Left colon (tissue), 2 donors: ENCODE measurements at regions not wholly inside any gene's neighbourhood (a gene's known extent, or its start where the extent isn't known, plus 50 kb on each side); places are given as distances from the start of the nearest gene placed in this dataset.
"Not testable (repeated sequence)": the region's sequence is repeated elsewhere in the genome, so short reads cannot be mapped to it uniquely, and the experiment has no call there.

Source experiments
- ATAC-seq: fragments of 200-7000 bp; cut with Tn5 transposase; one replicate; pipeline ENCODE4 v1.9.1; 2020; ENCODE audit warnings: mild to moderate bottlenecking, moderate library complexity
- DNase-seq, 2 donors: peaks; one replicate each; pipeline ENCODE4 v3.0.0-alpha.2; 2020
- intact Hi-C, 2 donors: fragments of 100-400 bp; cut with DNase I in 1 of 2; cut with micrococcal nuclease in 1 of 2; formaldehyde crosslinking; loops; one replicate each; pipeline versions ENCODE4 v1.11.2 to v1.14.0; 2022; cut with DNase I, micrococcal nuclease
- donor health status: DM: no; HTN: no; CAD: no.
- donor health status: DM: yes; HTN: yes; CAD: no.

DNA sequence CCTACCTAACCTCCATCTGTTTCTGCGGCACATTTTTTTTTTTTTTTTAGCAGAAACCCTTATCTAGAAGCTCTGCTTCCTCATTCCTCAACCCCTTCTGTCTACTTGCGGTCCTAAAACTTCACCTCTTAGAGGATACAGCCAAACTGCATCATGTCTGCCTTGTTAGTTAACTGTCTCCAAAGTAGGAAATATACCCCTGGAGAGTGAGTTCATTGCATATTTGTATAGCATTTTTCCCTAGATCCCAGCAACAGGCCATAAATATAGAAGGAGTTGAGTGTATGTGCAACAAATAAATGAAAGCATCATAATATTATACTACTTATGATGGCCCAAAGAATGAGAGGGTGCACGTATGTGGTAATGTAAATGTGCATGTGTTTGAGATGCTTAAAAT lies 1288.6 kb upstream of the GJE1 start:
- no peak for DNase-seq
- no peak for ATAC-seq
- intact Hi-C loops = no loop called here

- DNase-seq = no peak
- intact Hi-C loops = no loop called here
- no peak for ATAC-seq
These were observed 1299.3 kb upstream of the GJE1 start for GRCh38 chr6:140833408-140833807.

GRCh38 chr6:140830666-140831065 lies 1302.1 kb upstream of the GJE1 start:
- intact Hi-C loops = no loop called here
- ATAC-seq = no peak
- DNase-seq = no peak

DNA sequence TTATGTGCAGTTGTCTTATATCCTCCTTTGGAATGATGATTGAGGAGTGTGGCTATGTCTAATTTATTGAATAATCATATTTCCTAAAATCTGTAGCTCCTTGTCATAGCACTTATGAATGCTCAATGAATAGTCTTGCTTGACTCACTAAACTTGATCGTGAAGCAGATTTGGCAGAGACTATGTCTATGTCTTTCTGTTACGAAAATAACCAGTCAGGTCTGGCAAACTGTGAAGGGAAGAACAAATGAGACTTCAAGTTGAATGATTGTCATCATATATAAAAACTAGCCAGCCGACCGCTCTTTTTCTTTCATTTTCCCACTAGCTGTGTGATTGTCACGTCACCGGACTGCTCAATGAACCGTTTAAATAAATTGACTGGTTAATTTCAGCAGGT lies 1303.9 kb upstream of the GJE1 start:
- no peak for ATAC-seq
- intact Hi-C loops = no loop called here
- no peak for DNase-seq

GRCh38 chr6:140827593-140827992 lies 1305.1 kb upstream of the GJE1 start:
- intact Hi-C loops = no loop called here
- ATAC-seq = no peak
- DNase-seq = no peak

DNA sequence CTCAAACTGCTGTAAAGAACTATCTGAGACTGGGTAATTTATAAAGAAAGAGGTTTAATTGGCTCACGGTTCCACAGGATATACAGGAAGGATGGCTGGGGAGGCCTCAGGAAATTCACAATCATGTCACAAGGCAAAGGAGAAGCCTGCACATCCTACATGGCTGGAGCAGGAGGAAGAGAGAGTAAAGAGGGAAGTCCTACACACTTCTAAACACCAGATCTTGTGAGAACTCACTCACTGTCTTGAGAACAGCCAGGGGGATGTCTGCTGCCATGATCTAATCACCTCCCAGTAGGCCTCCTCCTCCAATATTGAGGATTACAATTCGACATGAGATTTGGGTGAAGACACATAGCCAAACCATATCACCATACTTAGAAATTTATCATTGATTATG lies 1307.0 kb upstream of the GJE1 start:
- DNase-seq (no peak), ATAC-seq (no peak)
- intact Hi-C loops = no loop called here

- intact Hi-C loops = no loop called here
- DNase-seq (no peak), ATAC-seq (no peak)
These were observed 1308.1 kb upstream of the GJE1 start for GRCh38 chr6:140824595-140824994.

GRCh38 chr6:140821196-140821595 lies 1311.5 kb upstream of the GJE1 start:
- intact Hi-C loops = no loop called here
- DNase-seq = no peak
- no peak for ATAC-seq

GRCh38 chr6:140817176-140817575 lies 1315.5 kb upstream of the GJE1 start:
- ATAC-seq (no peak), DNase-seq (no peak)
- intact Hi-C loops = no loop called here

GRCh38 chr6:140816681-140817080 lies 1316.0 kb upstream of the GJE1 start:
- ATAC-seq (no peak), DNase-seq (no peak)
- intact Hi-C loops = no loop called here

- DNase-seq (no peak), ATAC-seq (no peak)
- intact Hi-C loops = no loop called here
These were observed 1320.1 kb upstream of the GJE1 start for GRCh38 chr6:140812636-140813035.

- DNase-seq (no peak), ATAC-seq (no peak)
These were observed 1321.1 kb upstream of the GJE1 start for GRCh38 chr6:140811642-140812041.

GRCh38 chr6:140809694-140810101 lies 1323.0 kb upstream of the GJE1 start:
- intact Hi-C loops = no loop called here
- no peak for ATAC-seq
- no peak for DNase-seq

More at GRCh38 chr6:140811642-140812041, 1321.1 kb upstream of the GJE1 start:
- intact Hi-C loops = no loop called here

DNA sequence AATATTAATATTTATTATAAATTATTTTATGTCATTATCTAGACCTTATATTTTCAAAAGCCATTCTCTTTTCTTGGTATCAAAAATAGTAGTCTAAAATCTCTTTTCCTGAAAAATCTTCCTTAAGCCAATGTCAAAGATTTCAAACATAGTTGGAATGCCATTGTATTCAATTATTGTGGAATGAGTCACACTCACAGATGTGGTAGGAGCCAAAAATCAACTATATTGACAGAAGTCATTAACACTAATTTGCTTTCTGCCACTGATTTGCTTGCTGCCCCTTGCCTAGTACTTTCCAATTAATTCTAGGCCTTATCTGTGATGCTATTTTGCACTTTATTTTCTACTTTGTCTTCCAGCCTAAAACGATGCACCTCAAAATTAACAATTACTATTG lies 1326.3 kb upstream of the GJE1 start:
- ATAC-seq (no peak), DNase-seq (no peak)
- intact Hi-C loops = no loop called here

- DNase-seq = no peak
- intact Hi-C loops = no loop called here
- no peak for ATAC-seq
These were observed 1338.2 kb upstream of the GJE1 start for GRCh38 chr6:140794544-140794943.

GRCh38 chr6:140790109-140790508 lies 1342.6 kb upstream of the GJE1 start:
- ATAC-seq (no peak), DNase-seq (no peak)
- intact Hi-C loops = no loop called here

DNA sequence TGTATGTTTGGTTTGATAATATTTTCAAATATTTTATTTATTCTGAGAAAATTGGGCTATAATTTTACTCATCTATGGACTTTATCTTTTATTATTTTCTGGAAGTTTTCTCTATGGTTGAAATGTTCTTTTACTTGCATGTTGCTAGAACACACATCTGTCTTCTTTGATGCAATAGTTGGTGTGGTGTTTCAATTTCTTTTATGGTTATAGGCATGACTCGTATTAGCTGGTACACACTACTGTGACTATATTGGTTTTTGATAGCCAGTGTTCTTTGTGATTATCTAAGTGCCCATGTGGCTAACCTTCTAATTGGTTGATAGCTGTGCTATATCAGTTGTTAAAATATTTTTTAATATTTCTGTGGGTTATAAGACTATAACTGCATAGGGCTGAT lies 1343.3 kb upstream of the GJE1 start:
- intact Hi-C loops = no loop called here
- no peak for DNase-seq
- ATAC-seq = no peak

GRCh38 chr6:140785926-140786325 lies 1346.8 kb upstream of the GJE1 start:
- DNase-seq = no peak
- intact Hi-C loops = no loop called here

DNA sequence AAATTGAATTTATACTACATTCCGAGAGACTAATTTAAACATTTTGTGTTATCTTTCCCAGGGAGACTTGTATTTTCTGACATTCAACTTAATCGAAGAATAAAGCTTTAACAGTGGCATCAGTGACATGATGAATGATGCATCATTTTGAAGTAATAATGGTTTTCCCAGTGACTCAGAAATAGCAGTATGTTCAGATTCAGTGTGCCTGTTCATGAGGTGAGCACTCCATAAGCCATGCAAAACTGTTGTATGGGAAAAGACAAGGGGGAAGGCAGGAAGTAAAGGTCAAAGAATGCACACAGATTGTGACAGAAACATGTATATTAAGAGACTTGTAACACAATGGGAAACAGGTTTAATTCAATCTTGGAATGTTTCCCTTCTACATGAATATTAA lies 1348.2 kb upstream of the GJE1 start:
- DNase-seq = no peak
- ATAC-seq = no peak
- intact Hi-C loops = no loop called here

More at GRCh38 chr6:140785926-140786325, 1346.8 kb upstream of the GJE1 start:
- ATAC-seq = no peak

DNA sequence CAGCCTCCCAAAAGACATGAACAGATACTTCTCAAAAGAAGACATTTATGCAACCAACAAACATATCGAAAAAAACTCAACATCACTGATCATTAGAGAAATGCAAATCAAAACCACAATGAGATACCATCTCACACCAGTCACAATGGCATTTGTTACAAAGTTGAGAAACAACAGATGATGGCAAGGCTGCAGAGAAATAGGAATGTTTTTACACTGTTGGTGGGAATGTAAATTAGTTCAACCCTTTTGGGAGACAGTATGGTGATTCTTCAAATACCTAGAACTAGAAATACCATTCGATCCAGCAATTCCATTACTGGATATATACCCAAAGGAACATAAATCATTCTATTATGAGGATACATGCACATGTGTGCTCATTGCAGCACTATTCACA lies 1349.2 kb upstream of the GJE1 start:
- DNase-seq, ATAC-seq, intact Hi-C loops: not testable (repeated sequence)

DNA sequence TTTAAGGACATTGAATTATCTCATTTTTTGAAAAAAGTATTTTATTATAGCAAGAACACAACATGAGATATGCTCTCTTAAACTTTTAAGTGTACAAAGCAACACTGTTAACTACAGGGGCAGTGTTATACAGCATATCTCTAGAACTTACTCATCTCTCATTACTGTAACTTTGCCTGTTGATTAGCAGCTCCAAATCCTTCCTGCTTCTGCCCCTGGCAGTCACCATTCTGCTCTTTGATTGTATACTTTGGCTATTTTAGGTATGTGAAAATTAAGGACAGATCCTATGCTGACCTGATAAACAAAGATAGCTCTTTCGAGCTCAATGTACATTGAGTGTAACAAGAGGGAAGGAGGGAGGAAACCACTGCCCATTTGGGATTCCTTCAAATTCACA lies 1349.8 kb upstream of the GJE1 start:
- DNase-seq = no peak
- ATAC-seq = no peak
- intact Hi-C loops = no loop called here

DNA sequence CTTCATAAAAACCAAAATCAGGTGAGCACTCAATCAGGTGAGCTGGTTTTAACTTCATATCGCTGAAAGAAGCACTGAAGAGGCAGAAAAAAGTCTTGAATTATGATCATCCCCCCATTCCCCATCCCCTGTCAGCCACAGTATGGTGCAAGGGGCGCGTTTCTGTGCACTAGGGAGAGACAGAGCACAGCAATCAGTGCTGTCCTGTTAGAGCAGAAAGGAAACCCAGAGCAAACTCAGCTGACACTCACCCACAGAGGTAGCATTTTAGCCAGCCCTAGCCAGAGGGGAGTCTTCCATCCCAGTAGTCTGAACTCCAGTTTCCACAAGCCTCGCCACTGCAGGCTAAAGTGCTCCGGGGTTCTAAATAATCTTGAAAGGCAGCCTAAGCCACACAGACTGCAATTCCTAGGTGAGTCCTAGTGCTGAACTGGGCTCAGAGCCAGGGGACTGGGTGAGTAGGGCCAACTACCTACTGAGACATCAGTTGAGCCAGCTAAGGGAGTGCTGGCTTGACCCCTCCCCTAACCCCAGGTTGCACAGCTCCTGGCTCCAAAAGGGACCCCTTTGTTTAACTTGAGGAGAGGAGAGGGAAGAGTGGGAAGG lies 1352.6 kb upstream of the GJE1 start:
- DNase-seq (no peak), ATAC-seq (no peak)
- intact Hi-C loops = no loop called here
